Putamen (tissue), 1 donor: ENCODE measurements at regions not wholly inside any gene's neighbourhood (a gene's known extent, or its start where the extent isn't known, plus 50 kb on each side); places are given as distances from the start of the nearest gene placed in this dataset.
"Not testable (repeated sequence)": the region's sequence is repeated elsewhere in the genome, so short reads cannot be mapped to it uniquely, and the experiment has no call there.

Source experiments
- DNase-seq: peaks from one replicate; pipeline ENCODE4 v3.0.0-alpha.2; 2016; ENCODE audit warnings: low spot score

DNA sequence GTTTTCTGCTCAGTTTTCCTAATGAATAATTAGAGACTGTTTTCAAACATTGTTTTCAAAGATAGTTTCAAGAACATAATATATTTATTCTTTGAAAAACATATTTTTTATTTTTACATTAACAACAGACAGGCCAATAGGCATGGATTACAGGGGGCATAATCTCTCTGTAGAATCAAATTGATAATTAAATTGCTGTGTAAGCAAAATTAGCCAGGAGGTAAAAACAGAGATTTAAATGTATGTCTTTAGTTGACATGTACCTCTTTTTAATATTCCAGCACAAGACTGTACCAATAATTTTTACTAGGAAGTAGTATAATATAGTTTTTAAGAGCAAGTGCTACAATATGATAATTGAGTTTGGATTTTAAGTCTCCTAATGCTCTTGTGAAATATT is 1444.5 kb downstream of the BRINP3 start:
- DNase-seq = no peak

DNA sequence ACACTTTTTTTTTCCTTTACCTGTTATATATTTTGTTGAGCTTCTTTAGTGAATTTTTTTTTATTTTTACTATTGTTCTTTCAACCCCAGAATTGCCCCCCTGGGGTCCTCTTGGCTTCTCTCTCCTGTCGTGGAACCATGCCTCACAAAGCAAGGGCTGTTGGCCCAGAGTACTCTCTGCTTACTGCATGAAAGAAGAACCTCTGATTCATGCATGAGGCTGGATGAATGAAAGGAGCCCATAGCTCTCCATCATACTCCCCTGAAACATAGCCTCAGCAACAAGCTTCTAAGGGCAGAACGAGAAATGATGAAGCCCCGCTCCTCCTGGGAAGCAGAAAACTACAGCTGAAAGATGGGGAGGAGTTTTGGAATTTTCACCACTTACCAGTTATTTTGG is 1441.0 kb downstream of the BRINP3 start:
- DNase-seq = no peak

DNA sequence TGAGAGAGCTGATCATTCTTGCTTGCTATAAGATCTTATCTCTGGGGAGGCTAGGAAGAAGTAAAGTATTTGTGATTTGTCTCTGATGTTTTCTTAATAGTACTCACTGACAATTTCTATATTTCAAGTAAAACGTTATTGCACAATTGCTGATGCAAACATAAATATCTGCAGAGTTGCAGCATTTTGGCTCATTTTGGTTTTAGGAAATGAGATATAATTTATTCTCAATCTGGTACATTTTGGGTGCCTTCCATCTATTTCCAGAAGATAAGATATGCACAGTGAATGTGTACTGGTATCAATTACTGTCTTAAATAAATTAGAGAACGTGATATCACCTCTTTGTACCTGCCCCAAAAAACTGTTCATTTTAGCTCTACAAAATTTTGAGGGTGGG is 1431.5 kb downstream of the BRINP3 start:
- DNase-seq = no peak

DNA sequence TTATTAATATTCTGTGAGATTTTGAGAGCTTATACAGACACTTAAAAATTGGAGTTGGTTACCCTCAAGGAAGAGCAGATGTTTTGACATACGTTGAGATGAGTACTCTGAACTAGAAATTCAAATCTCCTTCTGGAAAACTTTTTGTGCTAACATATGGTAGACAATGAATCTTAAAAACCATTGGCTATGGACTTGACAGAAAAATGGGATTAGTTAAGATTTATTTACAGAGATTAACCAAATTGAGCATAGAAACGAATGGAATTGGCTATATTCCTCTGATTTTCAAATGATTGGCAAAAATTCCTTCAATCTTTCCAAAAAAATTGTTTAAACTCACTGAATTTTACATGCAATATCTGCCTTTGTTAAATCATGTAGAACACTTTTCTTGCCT is 1392.9 kb downstream of the BRINP3 start:
- DNase-seq = no peak

DNA sequence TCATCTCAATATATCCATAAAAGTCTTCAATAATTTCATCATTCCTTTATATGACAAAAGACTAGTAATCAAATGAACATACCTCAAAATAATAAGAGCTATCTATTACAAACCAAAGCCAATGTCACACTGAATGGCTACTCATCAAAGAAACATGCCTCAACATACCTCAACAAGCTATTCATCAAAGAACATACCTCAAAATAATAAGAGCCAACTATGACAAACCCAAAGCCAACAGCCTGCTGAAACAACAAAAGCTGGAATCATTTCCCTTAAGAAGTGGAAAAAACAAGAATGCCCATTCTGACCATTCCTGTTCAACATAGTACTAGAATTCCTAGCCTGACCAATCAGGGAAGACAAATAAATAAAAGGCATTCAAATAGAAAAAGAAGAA is 1373.7 kb downstream of the BRINP3 start:
- DNase-seq = no peak

DNA sequence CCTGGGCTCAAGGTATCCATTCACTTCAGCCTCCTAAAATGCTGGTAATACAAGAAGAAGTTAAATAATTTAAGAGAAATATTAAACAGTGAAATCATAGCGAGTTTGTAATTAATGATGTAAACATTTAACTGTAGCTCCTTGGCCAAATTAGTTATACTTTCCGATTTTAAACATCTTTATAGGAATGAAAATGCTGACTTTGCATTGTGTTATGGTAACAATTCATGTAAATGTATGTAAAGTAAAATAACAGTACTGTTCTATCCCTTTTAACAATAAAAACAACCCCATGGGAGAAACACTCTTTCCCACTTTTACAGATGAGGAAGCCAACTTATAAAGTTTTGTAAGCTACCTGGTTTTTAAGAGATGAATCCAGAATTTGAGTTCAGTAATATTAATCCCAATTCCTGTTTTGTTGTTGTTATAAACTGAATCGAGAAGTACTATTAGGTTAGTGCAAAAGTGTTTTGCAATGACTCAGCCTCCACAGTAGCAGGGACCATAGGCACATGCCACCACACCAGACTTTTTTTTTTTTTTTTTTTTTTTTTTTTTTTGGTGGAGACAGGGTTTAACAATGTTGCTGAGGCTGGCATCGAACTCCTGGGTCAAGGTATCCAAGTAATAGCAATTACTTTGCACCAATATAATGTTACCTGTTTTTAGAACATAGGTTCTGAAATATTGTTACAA is 1360.4 kb downstream of the BRINP3 start:
- DNase-seq = no peak

DNA sequence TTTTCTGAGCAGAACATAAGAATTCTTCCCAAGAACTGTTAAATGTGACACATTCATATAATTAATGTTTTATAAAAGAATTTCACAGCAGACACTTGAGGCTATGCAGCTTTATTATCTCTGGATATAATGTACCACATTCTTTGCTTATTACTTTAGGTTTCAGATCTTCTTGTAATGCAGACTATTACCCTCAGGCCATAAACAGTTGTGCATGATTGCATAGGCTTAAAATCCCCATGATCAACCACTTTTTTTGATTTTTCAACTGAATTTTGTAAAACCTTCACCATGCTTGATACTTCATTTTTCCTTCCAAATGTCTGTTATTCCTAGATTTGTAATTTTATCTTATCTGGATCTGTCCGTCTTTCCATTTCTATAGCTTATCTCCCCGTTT is 1355.7 kb downstream of the BRINP3 start:
- no peak for DNase-seq

DNA sequence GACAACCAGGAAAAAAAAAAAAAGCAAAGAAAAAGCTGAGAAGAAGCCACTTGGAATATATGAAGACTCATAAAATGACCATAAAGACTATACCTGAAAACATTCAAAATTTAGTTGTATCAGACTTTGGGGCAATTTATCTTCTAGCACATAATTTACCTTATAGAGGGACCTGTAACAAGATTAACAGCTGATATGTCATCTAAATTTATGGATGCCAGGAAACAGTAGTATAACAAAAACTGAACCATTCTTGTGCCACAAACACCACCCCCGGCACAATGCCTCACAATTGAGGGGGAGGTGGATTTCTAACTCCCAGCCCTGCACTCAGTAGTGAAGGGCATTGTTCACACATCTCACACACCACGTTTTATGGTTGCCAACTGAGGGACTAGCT is 1352.0 kb downstream of the BRINP3 start:
- DNase-seq = no peak

DNA sequence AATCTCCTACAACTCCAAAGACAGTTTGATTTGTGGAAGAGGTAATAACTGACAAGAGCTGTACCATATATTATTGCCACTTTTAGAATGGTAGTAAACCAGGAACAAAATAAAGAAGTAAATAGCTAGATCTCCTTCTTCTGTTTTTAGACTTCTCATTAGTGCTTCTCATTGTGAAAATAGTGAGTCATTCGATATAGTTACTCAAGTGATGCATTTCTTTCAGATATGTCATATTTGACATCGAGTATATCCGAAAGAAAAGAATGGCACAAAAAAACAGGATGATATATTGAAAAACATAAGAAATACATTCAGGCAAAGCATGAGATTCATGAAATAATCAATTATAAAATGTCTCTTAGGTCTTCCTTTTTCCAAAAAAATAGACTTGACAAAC is 1346.1 kb downstream of the BRINP3 start:
- DNase-seq = no peak

DNA sequence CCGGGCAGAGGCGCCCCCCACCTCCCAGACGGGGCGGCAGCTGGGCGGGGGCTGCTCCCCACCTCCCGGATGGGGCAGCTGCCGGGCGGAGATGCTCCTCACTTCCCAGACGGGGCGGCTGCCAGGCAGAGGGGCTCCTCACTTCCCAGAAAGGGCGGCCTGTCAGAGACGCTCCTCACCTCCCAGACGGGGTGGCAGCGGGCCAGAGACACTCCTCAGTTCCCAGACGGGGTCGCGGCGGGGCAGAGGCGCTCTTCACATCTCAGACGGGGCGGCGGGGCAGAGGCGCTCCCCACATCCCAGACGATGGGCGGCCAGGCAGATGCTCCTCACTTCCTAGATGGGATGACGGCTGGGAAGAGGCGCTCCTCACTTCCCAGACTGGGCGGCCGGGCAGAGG is 1337.9 kb downstream of the BRINP3 start:
- not testable (repeated sequence) for DNase-seq

DNA sequence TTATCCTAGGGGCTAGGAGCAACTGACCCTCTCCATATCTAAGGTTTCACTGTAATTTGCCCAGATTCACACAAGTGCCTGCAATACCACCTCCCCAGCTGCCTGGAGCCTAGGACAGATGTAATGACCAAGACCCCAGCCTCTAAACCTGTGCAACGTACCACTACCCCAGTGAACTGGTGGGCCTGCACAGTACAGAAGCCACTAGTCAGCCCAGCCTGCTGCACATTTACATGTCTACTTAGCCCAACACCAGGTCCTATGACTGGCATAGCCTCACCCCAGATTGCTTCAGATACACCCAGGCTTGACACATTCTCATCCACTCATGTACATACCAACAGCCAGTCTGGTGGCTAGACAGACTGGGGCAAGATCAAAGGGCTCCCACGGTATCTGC is 1336.6 kb downstream of the BRINP3 start:
- no peak for DNase-seq

DNA sequence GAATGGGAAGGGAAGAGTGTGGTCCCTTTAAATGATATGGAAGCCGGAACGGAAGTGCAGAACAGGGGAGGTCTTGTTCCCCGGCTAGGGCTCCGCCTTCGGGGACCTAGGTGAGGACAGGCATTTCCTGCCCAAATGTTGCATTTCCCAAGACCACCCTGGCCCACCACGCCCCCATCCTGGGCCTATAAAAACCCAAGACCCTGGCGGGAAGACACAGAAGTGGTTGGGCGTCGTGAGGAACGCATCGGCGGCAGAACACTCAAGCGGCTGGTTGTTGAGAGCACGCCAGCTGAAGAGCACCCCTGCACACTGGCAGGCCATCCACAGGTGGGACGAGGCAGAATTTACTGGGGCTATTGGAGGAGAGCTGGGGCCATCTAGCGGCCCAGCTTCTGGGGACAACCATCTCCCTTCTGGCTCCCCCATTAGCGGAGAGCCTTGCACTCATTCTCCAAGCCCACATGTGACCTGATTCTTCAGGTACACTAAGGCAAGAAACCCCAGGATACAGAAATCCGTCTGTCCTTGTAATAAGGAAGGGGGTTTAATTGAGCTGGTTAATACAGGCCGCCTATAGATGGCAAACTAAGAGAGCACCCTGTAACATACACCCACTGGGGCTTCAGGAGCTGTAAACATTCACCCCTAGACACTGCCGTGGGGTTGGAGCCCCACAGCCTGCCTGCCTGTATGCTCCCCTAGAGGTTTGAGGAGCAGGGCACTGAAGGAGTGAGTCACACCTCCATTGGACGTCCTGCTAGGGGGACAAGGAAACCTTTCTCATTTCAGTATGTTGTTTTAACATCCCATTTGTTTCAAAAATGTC is 1327.9 kb downstream of the BRINP3 start:
- DNase-seq = no peak

DNA sequence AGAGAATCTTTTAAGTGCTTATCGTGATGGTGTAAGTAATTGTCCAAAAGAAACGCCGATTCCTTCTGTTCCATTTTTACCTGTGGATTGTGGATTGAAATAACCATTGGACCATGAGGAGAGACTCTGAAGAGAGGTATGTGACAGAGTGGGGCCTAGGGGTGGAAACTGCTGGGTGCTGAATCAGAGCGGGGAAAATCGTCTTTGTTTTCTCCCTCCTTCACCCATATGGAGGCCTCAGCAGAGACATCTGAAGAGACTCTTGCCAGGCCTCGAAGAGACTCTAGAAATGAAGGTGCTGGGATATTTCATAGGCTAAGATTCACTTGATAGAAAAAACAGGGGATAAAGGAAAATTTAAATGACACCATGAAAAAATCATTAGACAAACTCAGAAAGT is 1327.0 kb downstream of the BRINP3 start:
- no peak for DNase-seq

DNA sequence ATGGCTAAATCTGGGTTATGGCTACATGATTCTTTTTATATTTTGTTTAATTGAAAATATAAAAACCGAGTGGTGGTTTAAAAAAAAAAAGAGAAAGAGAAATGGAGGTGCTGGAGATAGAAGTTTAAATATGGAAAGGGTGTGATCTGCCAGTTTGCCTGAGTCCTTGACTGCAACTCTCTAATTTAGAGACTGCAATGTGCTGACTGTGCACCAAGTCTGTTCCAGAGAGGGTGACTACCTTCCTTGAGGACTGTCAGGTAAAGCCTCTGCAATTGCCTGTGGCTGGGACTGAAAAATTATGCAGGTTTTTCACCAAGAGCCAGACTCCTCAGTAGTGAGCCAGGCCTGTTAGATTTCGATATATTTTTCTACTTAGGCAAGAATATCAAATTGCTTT is 1326.3 kb downstream of the BRINP3 start:
- DNase-seq = no peak

DNA sequence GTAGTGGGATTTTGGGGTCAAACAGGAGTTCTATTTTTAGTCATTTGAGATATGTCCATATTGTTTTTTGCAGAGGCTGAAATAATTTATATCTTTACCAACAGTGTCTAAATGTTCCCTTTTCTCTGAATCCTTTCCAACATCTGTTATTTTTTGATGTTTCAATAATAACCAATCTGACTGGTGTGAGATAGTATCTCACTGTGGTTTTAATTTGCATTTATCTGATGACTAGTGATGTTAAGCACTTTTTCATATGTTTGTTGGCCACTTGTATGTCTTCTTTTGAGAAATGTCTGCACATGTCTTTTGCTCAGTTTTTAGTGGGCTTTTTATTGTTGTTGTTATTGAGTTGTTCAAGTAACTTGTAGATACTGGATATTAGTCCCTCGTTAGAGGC is 1325.0 kb downstream of the BRINP3 start:
- no peak for DNase-seq

DNA sequence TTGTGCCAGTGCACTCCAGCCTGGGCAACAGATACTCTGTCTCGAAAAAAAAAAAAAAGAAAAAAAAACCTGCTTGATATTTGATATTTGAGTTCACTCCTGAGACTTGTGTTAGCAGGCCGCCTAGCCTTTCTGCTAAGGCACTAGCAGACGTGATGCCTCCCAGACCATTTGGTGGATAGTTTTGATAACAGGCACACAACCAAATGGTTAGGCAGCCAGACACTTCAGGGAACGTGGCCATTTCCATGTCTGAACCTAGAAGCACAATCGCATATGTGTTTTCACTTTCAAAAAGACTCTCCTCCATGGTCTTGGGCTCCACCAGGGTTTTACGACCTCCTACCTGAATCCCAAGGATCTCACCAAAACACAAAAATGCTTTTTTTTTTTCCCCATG is 1319.5 kb downstream of the BRINP3 start:
- no peak for DNase-seq

DNA sequence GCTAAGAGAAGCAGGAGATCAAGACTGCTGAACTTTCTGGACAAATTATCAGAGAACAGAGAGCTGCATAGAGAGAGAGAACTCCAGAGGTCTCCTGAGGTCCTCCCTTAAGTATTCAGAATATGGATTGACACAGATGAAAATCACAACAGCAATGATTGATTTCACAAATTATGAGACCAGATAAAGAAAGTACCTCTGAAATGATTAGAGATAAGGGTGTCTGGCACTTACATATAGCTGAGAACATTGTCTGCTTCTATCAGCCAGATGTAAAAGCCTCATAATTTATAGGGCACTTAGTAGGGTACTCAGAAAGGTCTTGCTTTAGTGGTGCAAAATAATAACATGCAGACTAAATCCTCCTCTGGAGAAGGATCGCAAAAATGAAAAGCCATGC is 1301.8 kb downstream of the BRINP3 start:
- DNase-seq = no peak

DNA sequence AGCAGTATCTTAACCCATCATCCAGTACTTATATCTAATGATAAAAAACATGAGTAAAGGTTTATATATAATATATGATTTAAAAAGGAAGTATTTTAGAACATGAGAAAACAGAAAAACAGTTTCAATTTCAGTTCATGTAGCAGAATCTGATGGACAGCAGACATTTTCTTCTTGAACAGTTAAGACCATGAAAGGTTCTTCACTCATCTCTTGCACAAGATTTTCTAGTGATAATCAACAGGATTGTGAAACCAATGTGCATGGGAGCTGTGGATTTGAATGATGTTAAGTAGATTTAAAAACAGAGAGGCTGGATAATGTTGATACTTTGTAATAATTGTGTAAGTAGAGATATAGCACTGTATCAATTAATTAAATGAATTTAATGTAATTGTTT is 1297.6 kb downstream of the BRINP3 start:
- no peak for DNase-seq

DNA sequence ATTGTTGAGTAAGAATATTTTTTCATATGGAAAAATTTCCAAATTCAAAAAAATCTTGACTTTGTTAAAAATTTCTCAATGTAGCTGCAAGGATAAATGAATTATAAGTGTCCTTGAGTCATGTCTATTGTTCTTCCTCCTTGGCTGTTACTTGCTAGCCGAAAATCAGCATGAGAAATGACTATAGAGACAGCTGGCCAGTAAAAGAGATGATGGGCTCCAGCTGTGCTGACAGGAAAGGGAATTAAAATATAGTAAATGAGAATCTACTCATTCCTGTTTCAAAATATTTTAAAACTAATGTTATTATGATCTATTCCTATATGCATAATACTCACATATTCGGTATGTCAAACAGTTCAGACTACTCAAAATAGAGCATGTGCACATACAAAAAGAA is 1292.6 kb downstream of the BRINP3 start:
- no peak for DNase-seq

DNA sequence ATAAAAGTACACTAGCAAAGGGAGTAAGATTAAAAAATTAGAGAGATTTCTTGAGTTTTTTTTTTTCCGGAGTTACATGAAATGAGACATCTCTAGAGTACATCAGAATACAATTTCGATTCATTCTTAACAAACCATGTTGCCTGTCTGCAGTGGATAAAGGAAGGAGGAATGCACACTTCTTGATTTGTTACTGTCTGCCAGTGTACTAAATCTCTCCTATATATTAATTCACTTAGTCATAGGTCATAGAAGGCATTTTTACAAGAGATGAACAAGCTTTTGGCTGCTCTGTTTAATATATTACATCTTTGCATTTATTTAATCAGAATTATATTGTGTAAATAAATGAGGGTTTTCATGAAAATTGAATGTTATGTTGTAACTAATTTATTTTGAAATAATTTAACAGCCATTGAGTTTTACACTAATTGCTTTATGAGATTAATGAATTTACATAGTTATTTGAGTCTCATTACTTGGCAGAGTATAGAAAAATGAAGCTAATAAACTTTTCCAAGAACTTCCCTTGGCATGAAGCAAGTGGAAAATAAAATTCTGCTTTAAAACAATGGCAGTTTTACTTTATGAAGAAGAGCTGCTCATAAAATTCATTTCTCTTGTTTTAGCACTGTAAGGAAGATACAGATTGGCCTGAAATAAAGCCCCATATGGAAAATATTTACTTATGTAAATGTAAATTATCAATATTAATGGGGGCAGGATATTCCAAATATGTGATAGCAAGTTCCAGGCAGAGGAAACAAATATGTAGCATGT is 1284.7 kb downstream of the BRINP3 start:
- DNase-seq = no peak

DNA sequence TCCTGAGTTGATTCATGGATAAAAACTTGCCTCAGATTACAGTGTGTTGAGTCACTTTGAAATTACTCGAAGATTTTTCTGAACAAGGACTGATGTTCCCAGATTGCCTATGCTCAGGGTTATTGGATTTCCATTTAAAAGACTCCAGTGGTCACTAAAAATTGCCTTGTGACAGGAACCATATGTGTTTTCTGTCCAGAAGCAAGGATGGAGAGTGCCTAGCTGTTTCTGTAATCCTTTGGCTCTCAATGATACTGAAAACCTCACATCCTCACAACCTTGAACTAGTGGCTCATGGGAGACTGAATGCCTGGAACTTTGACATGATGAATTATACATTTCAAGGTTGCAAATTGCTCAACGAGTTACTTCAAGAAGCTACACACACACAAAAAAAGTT is 1271.8 kb downstream of the BRINP3 start:
- no peak for DNase-seq

DNA sequence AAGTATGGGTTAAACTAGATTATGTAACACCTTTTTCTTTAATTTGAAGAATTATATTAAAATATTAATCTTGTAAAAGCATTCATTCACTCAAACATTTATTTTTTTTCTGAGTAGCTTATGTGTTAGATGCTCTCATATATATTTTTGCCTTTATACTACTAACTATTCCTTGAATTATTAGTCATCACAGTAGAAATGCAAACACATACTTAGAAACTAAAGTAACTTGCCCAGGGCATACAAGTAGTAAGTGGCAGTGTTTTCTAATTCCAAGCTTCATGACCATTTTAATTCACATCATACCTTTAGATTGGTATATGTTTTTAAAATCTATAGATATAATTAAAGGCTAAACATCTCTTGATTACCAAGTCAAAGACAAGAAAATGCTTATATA is 1271.0 kb downstream of the BRINP3 start:
- DNase-seq = no peak

DNA sequence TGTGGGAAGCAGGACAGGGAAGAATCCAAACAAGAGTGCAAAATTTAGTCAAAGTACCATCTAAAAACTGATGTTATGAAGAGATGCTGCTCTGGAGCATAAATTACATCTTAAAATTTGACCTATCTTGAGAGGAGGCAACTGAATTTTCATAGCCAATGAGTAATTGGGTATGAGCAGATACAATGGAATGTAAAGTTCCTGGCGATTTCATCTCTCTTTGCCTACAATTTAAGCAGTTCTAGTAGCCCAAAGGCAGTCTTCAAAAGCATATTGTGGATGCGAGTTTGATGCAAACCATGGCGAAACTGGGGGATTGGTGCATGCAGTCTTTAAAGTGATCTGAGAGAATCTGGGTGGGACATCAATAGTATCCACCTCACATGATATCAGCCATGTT is 1265.9 kb downstream of the BRINP3 start:
- no peak for DNase-seq
